SK-N-MC (cell line): ENCODE measurements at regions not wholly inside any gene's neighbourhood (a gene's known extent, or its start where the extent isn't known, plus 50 kb on each side); places are given as distances from the start of the nearest gene placed in this dataset.

ENCODE experiments used
- EZH2 ChIP-seq: fragments of 200-600 bp; sonication (generic); IDR thresholded peaks from one replicate; pipeline ENCODE4 v1.6.1; 2017; ENCODE audit warnings: antibody characterized with exemption
- POLR2AphosphoS5 ChIP-seq: IDR thresholded peaks from 2 replicates; pipeline ENCODE4 v1.6.1; 2012; ENCODE audit warnings: mild to moderate bottlenecking, low read depth, low read length, borderline replicate concordance

GRCh38 chr3:127354761-127355160, 66.9 kb upstream of the PRR20G start:
- no peak for TF ChIP-seq EZH2
- no peak for TF ChIP-seq POLR2AphosphoS5
